ENCODE measurements at regions not wholly inside any gene's neighbourhood (a gene's known extent, or its start where the extent isn't known, plus 50 kb on each side); places are given as distances from the start of the nearest gene placed in this dataset.

DNA sequence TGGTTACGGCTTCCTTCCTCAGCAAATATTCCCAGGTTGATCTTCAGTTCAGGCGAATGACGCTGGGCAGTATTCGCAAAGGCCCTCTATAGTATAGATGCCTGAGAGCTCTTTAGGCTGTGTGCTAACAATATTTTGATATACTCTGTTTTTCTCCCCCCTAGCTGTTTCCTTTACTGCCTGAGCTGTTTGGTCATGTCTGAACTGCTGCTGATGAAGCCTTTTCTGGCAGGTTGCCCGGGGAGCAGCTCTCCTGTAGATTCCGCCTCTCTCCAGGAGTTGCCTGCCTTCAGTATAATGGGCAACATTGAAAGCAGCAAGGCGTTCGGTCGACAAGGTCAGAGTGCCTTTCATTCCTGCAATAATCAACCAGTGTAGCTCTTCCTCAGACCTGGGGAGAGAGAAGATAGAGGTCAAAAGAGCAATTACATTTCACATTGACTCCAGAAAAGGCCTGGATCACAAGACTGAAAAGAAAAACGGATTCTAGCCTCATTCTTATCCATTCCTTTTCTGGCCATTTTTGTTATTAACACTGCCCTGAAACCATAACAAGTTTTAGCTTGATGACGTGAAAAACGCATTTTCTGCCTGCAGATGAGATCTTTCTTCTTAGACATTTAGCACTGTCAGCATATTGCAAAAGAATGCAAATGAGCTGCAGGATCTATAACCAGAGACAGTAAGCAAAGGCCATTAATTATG lies 60.1 kb upstream of the ZNF608 start:
- ChIA-PET CTCF (no interaction called here), POLR2A (no interaction called here)
- no peaks in the 10 kb centered on the region for H3K27me3 ChIP-seq (replicated peaks; ENCODE audit: control insufficient read depth, insufficient read depth, low read length)
- BruUV-seq (replicated peaks): no TSS peak
- DNase-seq: no peak
- H3K9me3 ChIP-seq: no peaks in the 10 kb centered on the region
- Mint-ChIP-seq H3K4me3 (ENCODE audit: unreplicated experiment) (no peak overlapping the region), H3K27me3 (ENCODE audit: insufficient read depth, unreplicated experiment) (no peaks in the 10 kb centered on the region), H3K27ac (ENCODE audit: unreplicated experiment) (no peak overlapping the region), H3K4me1 (ENCODE audit: low read depth, unreplicated experiment) (no peaks in the 10 kb centered on the region), H3K36me3 (ENCODE audit: insufficient read depth, unreplicated experiment) (no peaks in the 10 kb centered on the region), H3K9me3 (ENCODE audit: unreplicated experiment) (no peaks in the 10 kb centered on the region)
- no peaks in the 10 kb centered on the region for H3K36me3 ChIP-seq (ENCODE audit: control insufficient read depth, insufficient read depth, low read length)
- no peaks in the 10 kb centered on the region; the same call in 1 of the 2 replicates for H3K4me1 ChIP-seq
- TF ChIP-seq, protein P1, sequence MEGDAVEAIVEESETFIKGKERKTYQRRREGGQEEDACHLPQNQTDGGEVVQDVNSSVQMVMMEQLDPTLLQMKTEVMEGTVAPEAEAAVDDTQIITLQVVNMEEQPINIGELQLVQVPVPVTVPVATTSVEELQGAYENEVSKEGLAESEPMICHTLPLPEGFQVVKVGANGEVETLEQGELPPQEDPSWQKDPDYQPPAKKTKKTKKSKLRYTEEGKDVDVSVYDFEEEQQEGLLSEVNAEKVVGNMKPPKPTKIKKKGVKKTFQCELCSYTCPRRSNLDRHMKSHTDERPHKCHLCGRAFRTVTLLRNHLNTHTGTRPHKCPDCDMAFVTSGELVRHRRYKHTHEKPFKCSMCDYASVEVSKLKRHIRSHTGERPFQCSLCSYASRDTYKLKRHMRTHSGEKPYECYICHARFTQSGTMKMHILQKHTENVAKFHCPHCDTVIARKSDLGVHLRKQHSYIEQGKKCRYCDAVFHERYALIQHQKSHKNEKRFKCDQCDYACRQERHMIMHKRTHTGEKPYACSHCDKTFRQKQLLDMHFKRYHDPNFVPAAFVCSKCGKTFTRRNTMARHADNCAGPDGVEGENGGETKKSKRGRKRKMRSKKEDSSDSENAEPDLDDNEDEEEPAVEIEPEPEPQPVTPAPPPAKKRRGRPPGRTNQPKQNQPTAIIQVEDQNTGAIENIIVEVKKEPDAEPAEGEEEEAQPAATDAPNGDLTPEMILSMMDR (IDR thresholded peaks at IDR 0.05; ENCODE audit: insufficient read depth in 1 of 2, low read depth in 1 of 2, low read length in 1 of 2, severe bottlenecking in 1 of 2, unreplicated experiment in 1 of 2): no peak
- intact Hi-C loops (cut with micrococcal nuclease; ENCODE audit: unreplicated experiment): no loop called here
- H3K4me3 ChIP-seq (ENCODE audit: low read depth, low read length): no peak overlapping the region

DNA sequence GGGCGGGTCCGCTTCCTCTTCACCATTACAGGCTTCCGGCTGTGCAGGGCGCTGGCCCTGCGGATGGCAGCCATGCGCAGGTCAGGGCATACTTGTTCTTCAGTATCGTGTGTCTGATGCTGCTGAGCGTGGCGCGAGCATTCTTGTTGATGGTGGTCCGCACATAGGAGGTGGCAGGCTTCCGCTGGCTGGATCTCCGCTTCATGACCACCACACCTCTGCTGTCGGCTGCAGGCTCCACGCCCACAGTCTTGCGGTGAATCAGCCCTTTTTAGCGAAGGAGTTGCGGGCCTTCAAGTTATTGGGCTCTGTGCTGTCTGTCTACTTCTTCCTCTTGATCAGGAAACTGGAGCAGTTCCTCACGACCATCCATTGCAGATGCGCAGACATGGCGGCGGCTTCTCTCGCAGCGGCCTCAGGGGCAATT lies 62.4 kb upstream of the ZNF608 start:
- no peak overlapping the region for H3K4me3 ChIP-seq (ENCODE audit: low read depth, low read length)
- no peak for DNase-seq
- no TSS peak for BruUV-seq (replicated peaks)
- intact Hi-C loops (cut with micrococcal nuclease; ENCODE audit: unreplicated experiment): no loop called here
- H3K27me3 Mint-ChIP-seq (ENCODE audit: insufficient read depth, unreplicated experiment): no peaks in the 10 kb centered on the region
- H3K4me1 Mint-ChIP-seq (ENCODE audit: low read depth, unreplicated experiment): no peaks in the 10 kb centered on the region
- no peaks in the 10 kb centered on the region for H3K9me3 ChIP-seq
- no peaks in the 10 kb centered on the region for H3K9me3 Mint-ChIP-seq (ENCODE audit: unreplicated experiment)
- no peaks in the 10 kb centered on the region for H3K27me3 ChIP-seq (replicated peaks; ENCODE audit: control insufficient read depth, insufficient read depth, low read length)
- H3K4me3 Mint-ChIP-seq (ENCODE audit: unreplicated experiment): no peak overlapping the region
- H3K4me1 ChIP-seq: no peaks in the 10 kb centered on the region; the same call in 1 of the 2 replicates
- POLR2A ChIA-PET: no interaction called here
- CTCF ChIA-PET: no interaction called here
- TF ChIP-seq, protein P1 (IDR thresholded peaks at IDR 0.05; ENCODE audit: insufficient read depth in 1 of 2, low read depth in 1 of 2, low read length in 1 of 2, severe bottlenecking in 1 of 2, unreplicated experiment in 1 of 2): no peak
- H3K36me3 Mint-ChIP-seq (ENCODE audit: insufficient read depth, unreplicated experiment): no peaks in the 10 kb centered on the region
- no peaks in the 10 kb centered on the region for H3K36me3 ChIP-seq (ENCODE audit: control insufficient read depth, insufficient read depth, low read length)
- no peak overlapping the region for H3K27ac Mint-ChIP-seq (ENCODE audit: unreplicated experiment)

DNA sequence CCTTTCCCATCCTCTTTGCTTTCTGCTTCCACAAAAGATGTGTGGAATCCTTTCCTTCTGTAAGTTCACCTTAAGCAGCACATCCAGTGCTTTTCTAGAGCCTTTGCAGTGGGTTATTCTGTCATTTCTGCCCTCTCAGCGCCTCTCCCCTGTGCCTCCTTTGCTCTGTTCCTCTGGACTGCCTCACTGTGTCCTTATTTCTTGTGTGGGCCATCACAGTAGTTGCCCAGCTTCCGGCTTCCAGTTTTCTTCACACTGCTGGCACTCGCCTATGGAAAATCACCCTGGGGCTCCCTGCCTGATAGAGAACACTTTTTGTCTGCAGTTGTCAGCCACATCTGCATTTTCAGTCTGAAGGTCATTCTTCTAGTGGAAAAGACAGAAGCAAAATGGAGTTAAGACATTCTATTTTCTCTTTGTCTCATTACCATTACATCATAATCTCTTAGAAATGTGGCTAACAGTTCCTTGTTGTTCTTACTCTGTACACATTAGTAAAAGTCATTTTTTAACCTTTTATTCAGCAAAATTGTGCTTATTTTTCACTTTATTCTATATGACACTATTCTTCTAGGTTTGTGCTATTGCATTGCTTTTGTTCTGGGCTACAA lies 64.1 kb upstream of the ZNF608 start:
- no peaks in the 10 kb centered on the region; the same call in 1 of the 2 replicates for H3K4me1 ChIP-seq
- no peaks in the 10 kb centered on the region for H3K36me3 ChIP-seq (ENCODE audit: control insufficient read depth, insufficient read depth, low read length)
- no peaks in the 10 kb centered on the region for H3K27me3 ChIP-seq (replicated peaks; ENCODE audit: control insufficient read depth, insufficient read depth, low read length)
- CTCF ChIA-PET: no interaction called here
- Mint-ChIP-seq H3K27ac (ENCODE audit: unreplicated experiment) (no peak overlapping the region), H3K4me1 (ENCODE audit: low read depth, unreplicated experiment) (no peaks in the 10 kb centered on the region), H3K4me3 (ENCODE audit: unreplicated experiment) (no peak overlapping the region), H3K27me3 (ENCODE audit: insufficient read depth, unreplicated experiment) (no peaks in the 10 kb centered on the region), H3K9me3 (ENCODE audit: unreplicated experiment) (no peaks in the 10 kb centered on the region), H3K36me3 (ENCODE audit: insufficient read depth, unreplicated experiment) (no peaks in the 10 kb centered on the region)
- POLR2A ChIA-PET: no interaction called here
- no peak overlapping the region for H3K4me3 ChIP-seq (ENCODE audit: low read depth, low read length)
- no TSS peak for BruUV-seq (replicated peaks)
- intact Hi-C loops (cut with micrococcal nuclease; ENCODE audit: unreplicated experiment): no loop called here
- TF ChIP-seq, protein P1 (IDR thresholded peaks at IDR 0.05; ENCODE audit: insufficient read depth in 1 of 2, low read depth in 1 of 2, low read length in 1 of 2, severe bottlenecking in 1 of 2, unreplicated experiment in 1 of 2): no peak
- no peaks in the 10 kb centered on the region for H3K9me3 ChIP-seq
- DNase-seq: no peak
